ENCODE measurements at regions not wholly inside any gene's neighbourhood (a gene's known extent, or its start where the extent isn't known, plus 50 kb on each side); places are given as distances from the start of the nearest gene placed in this dataset.

GRCh38 chr1:87717157-87717670, 388.5 kb downstream of the LMO4 start:
- Mint-ChIP-seq H3K4me3 (no peak overlapping the region), H3K27ac (no peak overlapping the region), H3K9me3 (no peaks in the 10 kb centered on the region), H3K27me3 (peaks cover 5% of the 10 kb centered on the region in 2 donors), H3K36me3 (no peaks in the 10 kb centered on the region), H3K4me1 (no peaks in the 10 kb centered on the region)
- H3K27me3 ChIP-seq (replicated peaks in 1 of 2; ENCODE audit: control insufficient read depth in 2 of 2, extremely low read depth in 1 of 2, insufficient read depth in 2 of 2, low read length in 1 of 2) = no peaks in the 10 kb centered on the region
- H3K27ac ChIP-seq (ENCODE audit: low read length) = no peak overlapping the region
- CTCF ChIA-PET = interaction anchor here in 1 of 2 donors (0.5 kb wide), 1 partner anchor 1244 kb away, joined by 3 read pairs; no protein-coding TSS in a partner anchor
- no peaks in the 10 kb centered on the region for H3K9me3 ChIP-seq
- POLR2A ChIA-PET = interaction anchor here in 1 of 2 donors (0.6 kb wide), 1 partner anchor 41 kb away, joined by 3 read pairs; no protein-coding TSS in a partner anchor
- no peaks in the 10 kb centered on the region for H3K4me1 ChIP-seq (ENCODE audit: control insufficient read depth in 1 of 2, extremely low read depth in 1 of 2, insufficient read depth in 2 of 2, low read length in 2 of 2)
- DNase-seq (no peak), ATAC-seq (replicated peaks in 1 of 4) (no peak)
- no peak overlapping the region for H3K4me3 ChIP-seq (ENCODE audit: control insufficient read depth in 1 of 2, extremely low read depth in 1 of 2, low read length in 1 of 2)
- WGBS (ENCODE audit: insufficient coverage) = no CpG with 5 or more reads among the region's 2 CpGs
- H3K36me3 ChIP-seq (ENCODE audit: control insufficient read depth in 2 of 2, extremely low read depth in 1 of 2, insufficient read depth in 1 of 2, low read length in 1 of 2) = no peaks in the 10 kb centered on the region

DNA sequence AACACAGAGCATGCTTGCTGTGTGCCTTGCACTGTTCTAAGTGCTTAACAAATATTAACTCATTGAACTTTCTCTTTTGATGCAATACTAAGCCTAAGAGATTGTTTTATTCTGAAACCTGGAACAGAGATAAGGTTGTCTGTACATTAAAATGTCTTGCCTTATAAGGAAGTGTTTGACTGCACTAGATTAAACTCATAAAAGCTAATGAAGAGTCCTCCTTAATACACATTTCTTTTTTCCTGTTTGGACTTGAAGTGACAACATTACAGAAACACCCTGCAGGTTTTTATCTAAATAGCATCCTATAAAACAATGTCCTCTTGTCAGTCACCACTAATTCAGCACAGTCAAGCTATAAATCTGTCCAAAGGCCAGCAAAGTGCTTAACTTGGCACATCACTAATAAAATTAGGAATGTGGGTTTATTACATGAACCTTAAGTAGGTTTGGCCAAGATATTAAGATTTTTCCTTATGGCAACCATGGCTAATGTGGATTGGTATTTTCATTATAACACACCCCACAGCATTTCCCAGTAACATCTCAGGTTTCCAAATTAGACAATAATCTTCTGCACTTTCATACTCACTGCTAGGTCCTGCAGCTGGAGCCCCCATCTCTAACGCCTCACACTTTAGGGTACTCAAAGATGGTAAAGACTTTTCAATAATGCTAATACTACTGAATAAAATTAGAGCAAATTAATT, 389.7 kb downstream of the LMO4 start:
- Histone ChIP-seq H3K4me1 (ENCODE audit: control insufficient read depth in 1 of 2, extremely low read depth in 1 of 2, insufficient read depth in 2 of 2, low read length in 2 of 2) (no peaks in the 10 kb centered on the region), H3K9me3 (no peaks in the 10 kb centered on the region), H3K27ac (ENCODE audit: low read length) (no peak overlapping the region), H3K27me3 (replicated peaks in 1 of 2; ENCODE audit: control insufficient read depth in 2 of 2, extremely low read depth in 1 of 2, insufficient read depth in 2 of 2, low read length in 1 of 2) (no peaks in the 10 kb centered on the region), H3K36me3 (ENCODE audit: control insufficient read depth in 2 of 2, extremely low read depth in 1 of 2, insufficient read depth in 1 of 2, low read length in 1 of 2) (no peaks in the 10 kb centered on the region), H3K4me3 (ENCODE audit: control insufficient read depth in 1 of 2, extremely low read depth in 1 of 2, low read length in 1 of 2) (no peak overlapping the region)
- Mint-ChIP-seq H3K4me1 (no peaks in the 10 kb centered on the region), H3K36me3 (no peaks in the 10 kb centered on the region), H3K9me3 (no peaks in the 10 kb centered on the region), H3K4me3 (no peak overlapping the region), H3K27me3 (peaks cover 5% of the 10 kb centered on the region in 2 donors), H3K27ac (no peak overlapping the region)
- ChIA-PET CTCF (no interaction called here), POLR2A (no interaction called here)
- no peak for DNase-seq
- no peak for ATAC-seq (replicated peaks in 1 of 4)
- WGBS (ENCODE audit: insufficient coverage) = no CpG with 5 or more reads among the region's 1 CpG

GRCh38 chr1:87719658-87720057, 391.0 kb downstream of the LMO4 start:
- Mint-ChIP-seq H3K27ac (no peak overlapping the region), H3K4me1 (no peaks in the 10 kb centered on the region), H3K4me3 (no peak overlapping the region), H3K36me3 (no peaks in the 10 kb centered on the region), H3K9me3 (no peaks in the 10 kb centered on the region), H3K27me3 (peaks cover 0 to 5% of the 10 kb centered on the region in 2 donors)
- DNase-seq (no peak), ATAC-seq (replicated peaks in 1 of 4) (no peak)
- H3K27me3 ChIP-seq (replicated peaks in 1 of 2; ENCODE audit: control insufficient read depth in 2 of 2, extremely low read depth in 1 of 2, insufficient read depth in 2 of 2, low read length in 1 of 2) = no peaks in the 10 kb centered on the region
- WGBS (ENCODE audit: insufficient coverage) = 40% methylated on average over 1 of the region's 3 CpGs
- no peaks in the 10 kb centered on the region for H3K9me3 ChIP-seq
- no peaks in the 10 kb centered on the region for H3K4me1 ChIP-seq (ENCODE audit: control insufficient read depth in 1 of 2, extremely low read depth in 1 of 2, insufficient read depth in 2 of 2, low read length in 2 of 2)
- ChIA-PET CTCF (no interaction called here), POLR2A (no interaction called here)
- H3K4me3 ChIP-seq (ENCODE audit: control insufficient read depth in 1 of 2, extremely low read depth in 1 of 2, low read length in 1 of 2) = no peak overlapping the region
- H3K36me3 ChIP-seq (ENCODE audit: control insufficient read depth in 2 of 2, extremely low read depth in 1 of 2, insufficient read depth in 1 of 2, low read length in 1 of 2) = no peaks in the 10 kb centered on the region
- H3K27ac ChIP-seq (ENCODE audit: low read length) = no peak overlapping the region

DNA sequence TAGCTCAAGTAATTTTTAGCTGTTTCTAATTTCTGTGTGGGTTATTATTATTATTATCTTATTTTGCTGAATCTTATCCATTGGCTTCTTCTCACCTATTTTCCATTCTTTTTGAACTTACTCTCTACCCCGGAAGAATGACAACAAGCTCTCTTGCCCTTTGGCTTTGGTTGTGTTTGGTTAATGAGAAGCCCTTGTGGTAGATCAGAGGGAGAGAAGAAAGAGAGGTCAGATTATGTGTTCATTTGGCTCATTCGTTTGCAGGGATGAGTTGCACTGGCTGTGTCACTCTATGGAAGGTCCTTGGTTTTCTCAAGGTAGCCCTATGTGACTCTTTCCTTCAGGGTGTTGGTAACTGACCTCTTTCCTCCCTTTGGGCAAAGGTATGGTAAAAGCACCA, 391.9 kb downstream of the LMO4 start:
- Mint-ChIP-seq H3K4me3 (no peak overlapping the region), H3K27ac (no peak overlapping the region), H3K9me3 (no peaks in the 10 kb centered on the region), H3K27me3 (peaks cover 0 to 6% of the 10 kb centered on the region in 2 donors), H3K4me1 (no peaks in the 10 kb centered on the region), H3K36me3 (no peaks in the 10 kb centered on the region)
- ATAC-seq (replicated peaks in 1 of 4) (no peak), DNase-seq (no peak)
- Histone ChIP-seq H3K4me1 (ENCODE audit: control insufficient read depth in 1 of 2, extremely low read depth in 1 of 2, insufficient read depth in 2 of 2, low read length in 2 of 2) (no peaks in the 10 kb centered on the region), H3K36me3 (ENCODE audit: control insufficient read depth in 2 of 2, extremely low read depth in 1 of 2, insufficient read depth in 1 of 2, low read length in 1 of 2) (no peaks in the 10 kb centered on the region), H3K4me3 (ENCODE audit: control insufficient read depth in 1 of 2, extremely low read depth in 1 of 2, low read length in 1 of 2) (no peak overlapping the region), H3K27ac (ENCODE audit: low read length) (no peak overlapping the region), H3K27me3 (replicated peaks in 1 of 2; ENCODE audit: control insufficient read depth in 2 of 2, extremely low read depth in 1 of 2, insufficient read depth in 2 of 2, low read length in 1 of 2) (no peaks in the 10 kb centered on the region), H3K9me3 (no peaks in the 10 kb centered on the region)
- POLR2A ChIA-PET = no interaction called here
- CTCF ChIA-PET = no interaction called here
- WGBS (ENCODE audit: insufficient coverage) = 60% methylated on average over 1 of the region's 2 CpGs

DNA sequence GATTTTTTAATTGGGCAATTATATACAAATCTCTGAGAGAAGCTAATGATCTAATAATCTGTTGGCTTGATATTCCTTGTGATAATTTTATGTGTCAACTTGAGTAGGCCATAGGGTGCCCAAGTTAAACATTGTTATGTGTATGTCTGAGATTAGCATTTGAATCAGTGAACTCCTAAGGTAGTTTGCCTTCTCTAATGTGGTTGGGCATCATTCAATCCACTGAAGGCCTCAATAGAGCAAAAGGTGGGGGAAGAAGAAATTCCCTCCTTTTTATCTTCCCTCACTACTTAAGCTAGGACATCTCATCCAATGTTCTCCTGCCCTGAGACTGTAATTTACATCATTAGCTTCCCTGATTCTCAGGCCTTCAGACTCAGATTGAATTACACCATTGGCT, 394.5 kb downstream of the LMO4 start:
- no peak overlapping the region for H3K4me3 Mint-ChIP-seq
- CTCF ChIA-PET = no interaction called here
- H3K4me3 ChIP-seq (ENCODE audit: control insufficient read depth in 1 of 2, extremely low read depth in 1 of 2, low read length in 1 of 2) = no peak overlapping the region
- DNase-seq (no peak), ATAC-seq (replicated peaks in 1 of 4) (no peak)
- H3K4me1 Mint-ChIP-seq = no peaks in the 10 kb centered on the region
- H3K9me3 ChIP-seq = no peaks in the 10 kb centered on the region
- H3K27me3 Mint-ChIP-seq = peaks cover 0 to 1% of the 10 kb centered on the region in 2 donors
- H3K27ac ChIP-seq (ENCODE audit: low read length) = no peak overlapping the region
- POLR2A ChIA-PET = no interaction called here
- H3K27ac Mint-ChIP-seq = no peak overlapping the region
- no peaks in the 10 kb centered on the region for H3K4me1 ChIP-seq (ENCODE audit: control insufficient read depth in 1 of 2, extremely low read depth in 1 of 2, insufficient read depth in 2 of 2, low read length in 2 of 2)
- H3K9me3 Mint-ChIP-seq = no peaks in the 10 kb centered on the region
- H3K27me3 ChIP-seq (replicated peaks in 1 of 2; ENCODE audit: control insufficient read depth in 2 of 2, extremely low read depth in 1 of 2, insufficient read depth in 2 of 2, low read length in 1 of 2) = no peaks in the 10 kb centered on the region
- H3K36me3 Mint-ChIP-seq = no peaks in the 10 kb centered on the region
- H3K36me3 ChIP-seq (ENCODE audit: control insufficient read depth in 2 of 2, extremely low read depth in 1 of 2, insufficient read depth in 1 of 2, low read length in 1 of 2) = no peaks in the 10 kb centered on the region

- no peaks in the 10 kb centered on the region for H3K36me3 ChIP-seq (ENCODE audit: control insufficient read depth in 2 of 2, extremely low read depth in 1 of 2, insufficient read depth in 1 of 2, low read length in 1 of 2)
- Mint-ChIP-seq H3K36me3 (no peaks in the 10 kb centered on the region), H3K9me3 (no peaks in the 10 kb centered on the region), H3K4me3 (no peak overlapping the region), H3K27ac (no peak overlapping the region), H3K4me1 (no peaks in the 10 kb centered on the region), H3K27me3 (peaks cover 0 to 1% of the 10 kb centered on the region in 2 donors)
- no peak overlapping the region for H3K4me3 ChIP-seq (ENCODE audit: control insufficient read depth in 1 of 2, extremely low read depth in 1 of 2, low read length in 1 of 2)
- DNase-seq (no peak), ATAC-seq (replicated peaks in 1 of 4) (no peak)
- no peak overlapping the region for H3K27ac ChIP-seq (ENCODE audit: low read length)
- ChIA-PET POLR2A (no interaction called here), CTCF (no interaction called here)
- H3K4me1 ChIP-seq (ENCODE audit: control insufficient read depth in 1 of 2, extremely low read depth in 1 of 2, insufficient read depth in 2 of 2, low read length in 2 of 2) = no peaks in the 10 kb centered on the region
- no peaks in the 10 kb centered on the region for H3K9me3 ChIP-seq
- no CpG with 5 or more reads among the region's 1 CpG for WGBS (ENCODE audit: insufficient coverage)
- peaks cover 0 to 5% of the 10 kb centered on the region in 2 experiments for H3K27me3 ChIP-seq (replicated peaks in 1 of 2; ENCODE audit: control insufficient read depth in 2 of 2, extremely low read depth in 1 of 2, insufficient read depth in 2 of 2, low read length in 1 of 2)
Measured at GRCh38 chr1:87728169-87728568, 399.5 kb downstream of the LMO4 start.
